Mesothelial cell of epicardium (in vitro differentiated cells): ENCODE measurements at regions not wholly inside any gene's neighbourhood (a gene's known extent, or its start where the extent isn't known, plus 50 kb on each side); places are given as distances from the start of the nearest gene placed in this dataset.
A peak's percentile ranks its signal among the peaks of the same experiment; 100 is the strongest.

Experiments used
- DNase-seq, 2 experiments: peaks; one replicate each; pipeline ENCODE4 v3.0.0; 2021; ENCODE audit warnings: low spot score in 2 of 2; ENCODE audit not compliant: unreplicated experiment in 2 of 2
- H3K27ac Mint-ChIP-seq: 2 replicates; pipeline ENCODE4 v1.8.0; 2021; ENCODE audit warnings: mixed read lengths
- H3K27me3 Mint-ChIP-seq: 2 replicates; pipeline ENCODE4 v1.8.0; 2021; ENCODE audit warnings: low read depth, mixed read lengths
- H3K36me3 Mint-ChIP-seq: 2 replicates; pipeline ENCODE4 v1.8.0; 2021; ENCODE audit warnings: mixed read lengths
- H3K4me1 Mint-ChIP-seq: 2 replicates; pipeline ENCODE4 v1.8.0; 2021; ENCODE audit warnings: mixed read lengths
- H3K4me3 Mint-ChIP-seq: 2 replicates; pipeline ENCODE4 v1.8.0; 2021; ENCODE audit warnings: mild to moderate bottlenecking, moderate library complexity, mixed read lengths
- H3K9me3 Mint-ChIP-seq: 2 replicates; pipeline ENCODE4 v1.8.0; 2021; ENCODE audit warnings: mixed read lengths
- TF ChIP-seq, protein P1 (sequence below): fragments of 200-600 bp; sonication (generic); IDR thresholded peaks from one replicate; pipeline ENCODE4 v1.5.0; 2021; ENCODE audit warnings: antibody characterized with exemption; ENCODE audit not compliant: unreplicated experiment

- Mint-ChIP-seq H3K9me3 (peaks cover 17% of the 10 kb centered on the region), H3K4me1 (peaks cover 19% of the 10 kb centered on the region), H3K36me3 (peaks cover 5% of the 10 kb centered on the region), H3K27ac (no peak overlapping the region), H3K27me3 (no peaks in the 10 kb centered on the region), H3K4me3 (no peak overlapping the region)
- DNase-seq: no peak
- TF ChIP-seq, protein P1, sequence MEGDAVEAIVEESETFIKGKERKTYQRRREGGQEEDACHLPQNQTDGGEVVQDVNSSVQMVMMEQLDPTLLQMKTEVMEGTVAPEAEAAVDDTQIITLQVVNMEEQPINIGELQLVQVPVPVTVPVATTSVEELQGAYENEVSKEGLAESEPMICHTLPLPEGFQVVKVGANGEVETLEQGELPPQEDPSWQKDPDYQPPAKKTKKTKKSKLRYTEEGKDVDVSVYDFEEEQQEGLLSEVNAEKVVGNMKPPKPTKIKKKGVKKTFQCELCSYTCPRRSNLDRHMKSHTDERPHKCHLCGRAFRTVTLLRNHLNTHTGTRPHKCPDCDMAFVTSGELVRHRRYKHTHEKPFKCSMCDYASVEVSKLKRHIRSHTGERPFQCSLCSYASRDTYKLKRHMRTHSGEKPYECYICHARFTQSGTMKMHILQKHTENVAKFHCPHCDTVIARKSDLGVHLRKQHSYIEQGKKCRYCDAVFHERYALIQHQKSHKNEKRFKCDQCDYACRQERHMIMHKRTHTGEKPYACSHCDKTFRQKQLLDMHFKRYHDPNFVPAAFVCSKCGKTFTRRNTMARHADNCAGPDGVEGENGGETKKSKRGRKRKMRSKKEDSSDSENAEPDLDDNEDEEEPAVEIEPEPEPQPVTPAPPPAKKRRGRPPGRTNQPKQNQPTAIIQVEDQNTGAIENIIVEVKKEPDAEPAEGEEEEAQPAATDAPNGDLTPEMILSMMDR: no peak
Observed at GRCh38 chr3:145620002-145620401, 541.0 kb downstream of the PLOD2 start.

DNA sequence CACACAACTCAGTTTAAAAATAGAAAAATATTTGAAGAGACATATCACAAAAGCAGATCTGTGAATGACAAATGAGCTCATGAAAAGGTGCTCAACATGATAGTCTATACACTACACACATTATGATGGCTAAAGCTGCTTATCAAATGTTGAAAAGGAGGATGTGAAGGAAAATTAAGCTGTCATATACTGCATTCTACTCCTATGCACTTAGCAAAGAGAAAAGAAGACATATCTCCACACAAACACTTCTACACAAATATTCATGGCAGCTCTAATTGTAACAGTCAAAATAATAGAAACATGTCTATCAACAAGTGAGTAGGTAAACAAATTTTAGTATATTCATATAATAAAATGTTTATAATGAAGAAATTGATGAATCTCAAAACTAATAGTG, 540.5 kb downstream of the PLOD2 start:
- Mint-ChIP-seq H3K36me3 (peaks cover under 1% of the 10 kb centered on the region), H3K4me1 (peaks cover 19% of the 10 kb centered on the region)

GRCh38 chr3:145623349-145623748, 537.6 kb downstream of the PLOD2 start:
- Mint-ChIP-seq H3K27ac (no peak overlapping the region), H3K36me3 (no peaks in the 10 kb centered on the region), H3K27me3 (no peaks in the 10 kb centered on the region), H3K4me1 (peaks cover 19% of the 10 kb centered on the region), H3K9me3 (no peaks in the 10 kb centered on the region), H3K4me3 (no peak overlapping the region)
- no peak for DNase-seq
- TF ChIP-seq, protein P1: no peak

More for the DNA sequence above, 540.5 kb downstream of the PLOD2 start:
- H3K27me3 Mint-ChIP-seq: no peaks in the 10 kb centered on the region
- TF ChIP-seq, protein P1: no peak
- H3K4me3 Mint-ChIP-seq: no peak overlapping the region
- peaks cover 12% of the 10 kb centered on the region for H3K9me3 Mint-ChIP-seq
- H3K27ac Mint-ChIP-seq: no peak overlapping the region
- DNase-seq: no peak

DNA sequence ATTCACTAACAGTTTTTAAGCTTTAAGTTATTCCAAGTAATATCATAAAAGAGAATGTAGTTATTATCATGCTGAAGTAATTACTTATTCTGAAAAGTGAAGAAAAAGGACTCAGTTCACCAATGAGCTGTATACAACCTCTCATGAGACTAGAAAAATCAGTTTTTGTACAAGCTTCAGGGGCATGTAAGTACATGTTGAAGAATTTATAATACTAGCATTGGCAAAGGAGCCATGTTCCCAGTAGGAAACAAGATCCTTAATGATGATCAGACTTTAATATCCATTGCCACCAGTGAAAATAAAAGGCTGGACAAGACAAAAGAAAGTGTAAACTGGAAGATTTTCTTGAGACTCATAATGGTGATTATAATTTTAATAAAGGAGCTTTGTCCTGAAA, 532.8 kb downstream of the PLOD2 start:
- Mint-ChIP-seq H3K27me3 (no peaks in the 10 kb centered on the region), H3K4me3 (no peak overlapping the region), H3K36me3 (peaks cover 18% of the 10 kb centered on the region), H3K27ac (no peak overlapping the region), H3K4me1 (peaks cover under 1% of the 10 kb centered on the region), H3K9me3 (peaks cover 30% of the 10 kb centered on the region)
- no peak for DNase-seq
- TF ChIP-seq, protein P1: no peak

DNA sequence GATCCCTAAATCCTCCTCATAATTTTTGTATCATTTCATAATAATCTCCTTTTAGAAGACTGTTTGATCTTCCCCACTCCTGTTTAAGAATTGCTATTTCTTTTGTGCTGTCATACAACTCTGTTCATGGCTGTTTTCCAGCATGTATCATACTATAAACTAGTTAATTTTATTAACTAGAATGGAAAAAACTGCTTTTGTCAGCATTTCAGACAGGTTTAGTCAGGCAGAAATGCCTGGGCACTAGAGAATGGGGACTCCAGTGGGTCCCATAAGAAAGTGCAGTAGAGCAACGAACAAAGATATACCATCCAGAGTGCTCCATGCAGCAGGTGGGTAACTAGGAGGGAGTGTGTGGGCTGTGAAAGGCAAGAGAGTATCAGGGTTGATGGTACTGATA, 523.9 kb downstream of the PLOD2 start:
- H3K9me3 Mint-ChIP-seq: peaks cover 17% of the 10 kb centered on the region
- DNase-seq: no peak
- H3K4me3 Mint-ChIP-seq: no peak overlapping the region
- no peaks in the 10 kb centered on the region for H3K27me3 Mint-ChIP-seq
- peaks cover 10% of the 10 kb centered on the region for H3K36me3 Mint-ChIP-seq
- TF ChIP-seq, protein P1: no peak
- H3K4me1 Mint-ChIP-seq: peaks cover 41% of the 10 kb centered on the region
- peak overlapping the region; percentile 73 for H3K27ac Mint-ChIP-seq

- Mint-ChIP-seq H3K4me3 (no peak overlapping the region), H3K27me3 (no peaks in the 10 kb centered on the region), H3K36me3 (peaks cover 2% of the 10 kb centered on the region), H3K4me1 (peaks cover 41% of the 10 kb centered on the region), H3K27ac (peak overlapping the region; percentile 87), H3K9me3 (peaks cover 7% of the 10 kb centered on the region)
- DNase-seq: no peak
- TF ChIP-seq, protein P1: no peak
Observed at GRCh38 chr3:145639003-145639606, 521.9 kb downstream of the PLOD2 start.
